Daoy (cell line): ENCODE measurements at regions not wholly inside any gene's neighbourhood (a gene's known extent, or its start where the extent isn't known, plus 50 kb on each side); places are given as distances from the start of the nearest gene placed in this dataset.

Experiments
- DNase-seq: peaks from one replicate; pipeline ENCODE4 v3.0.0-alpha.2; 2015; ENCODE audit warnings: low read depth

DNA sequence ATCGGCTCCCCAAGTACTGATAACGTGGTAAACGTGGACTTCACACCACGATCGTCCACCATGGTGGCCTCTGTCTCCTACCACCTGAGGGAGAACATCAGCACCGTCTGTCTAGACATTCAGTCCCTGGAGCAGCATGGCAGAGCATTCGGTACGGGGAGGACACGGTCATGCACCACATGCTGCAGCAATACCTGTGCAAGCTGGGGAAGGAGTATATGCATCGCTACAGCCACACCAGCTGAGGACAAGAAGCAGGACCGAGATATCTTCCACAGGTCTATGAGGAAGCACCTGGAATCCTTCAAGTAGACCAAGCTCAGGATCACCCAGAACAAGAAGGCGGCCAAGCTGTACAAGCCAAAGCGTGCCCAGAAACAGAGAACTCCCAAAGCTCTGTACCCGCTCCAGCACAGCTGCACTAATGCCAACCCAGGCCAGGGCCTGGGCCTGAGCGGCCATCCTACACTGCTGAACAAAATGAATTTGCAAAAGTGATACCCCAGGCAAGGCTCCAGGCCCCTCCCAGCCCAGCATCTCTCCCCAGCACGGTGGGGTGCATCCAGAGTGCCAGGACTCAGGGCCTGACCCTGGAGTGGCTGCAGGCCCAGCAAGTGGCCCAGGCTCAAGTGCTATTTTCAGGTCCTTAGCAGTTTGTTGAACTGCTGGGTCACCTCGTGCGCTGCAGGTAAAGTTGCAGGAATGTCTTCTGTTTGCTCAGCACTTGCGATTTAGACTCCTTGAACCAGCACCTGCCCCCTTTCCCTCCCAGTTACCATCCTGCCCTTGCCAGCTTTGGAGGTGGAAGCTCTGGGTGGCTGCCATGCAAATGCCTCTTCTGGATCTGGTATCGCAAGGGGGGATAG, 119.3 kb upstream of the SERPIND1 start:
- no peak for DNase-seq

DNA sequence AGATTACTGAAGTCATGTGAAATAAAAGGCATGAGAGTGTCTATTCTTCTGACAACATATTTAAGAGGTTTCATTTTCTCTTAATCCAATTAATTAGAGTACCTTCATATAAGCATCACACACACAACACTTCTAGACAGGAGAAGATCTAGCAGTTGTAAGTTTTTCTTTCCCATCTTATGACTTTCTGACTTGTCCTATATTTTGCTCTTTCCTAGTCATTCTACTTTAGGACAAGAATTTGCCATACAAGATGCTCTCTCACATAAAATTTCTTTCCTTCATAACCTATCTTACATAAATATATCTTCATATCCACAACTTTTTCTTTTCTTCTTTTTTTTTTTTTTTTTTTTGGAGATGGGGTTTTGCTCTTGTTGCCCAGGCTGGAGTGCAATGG, 118.3 kb upstream of the SERPIND1 start:
- no peak for DNase-seq

DNA sequence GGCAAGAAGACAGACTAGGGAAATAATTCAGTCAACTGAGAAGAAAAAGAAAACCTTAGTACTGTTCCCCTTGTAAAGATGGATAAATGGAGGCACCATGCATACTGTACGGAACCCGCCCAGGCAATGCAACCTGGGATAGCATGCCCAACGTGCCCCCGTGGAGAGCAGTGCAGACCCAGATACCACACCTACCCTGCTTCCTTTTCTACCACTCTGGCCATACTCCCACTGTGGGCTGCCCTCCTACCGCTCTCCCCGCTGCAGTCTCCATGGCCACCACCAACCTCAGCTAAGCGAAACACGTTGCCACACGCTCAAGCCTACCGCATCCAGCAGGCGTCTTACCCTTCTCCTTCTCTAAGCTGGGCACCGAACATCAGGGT, 117.4 kb upstream of the SERPIND1 start:
- DNase-seq: no peak

DNA sequence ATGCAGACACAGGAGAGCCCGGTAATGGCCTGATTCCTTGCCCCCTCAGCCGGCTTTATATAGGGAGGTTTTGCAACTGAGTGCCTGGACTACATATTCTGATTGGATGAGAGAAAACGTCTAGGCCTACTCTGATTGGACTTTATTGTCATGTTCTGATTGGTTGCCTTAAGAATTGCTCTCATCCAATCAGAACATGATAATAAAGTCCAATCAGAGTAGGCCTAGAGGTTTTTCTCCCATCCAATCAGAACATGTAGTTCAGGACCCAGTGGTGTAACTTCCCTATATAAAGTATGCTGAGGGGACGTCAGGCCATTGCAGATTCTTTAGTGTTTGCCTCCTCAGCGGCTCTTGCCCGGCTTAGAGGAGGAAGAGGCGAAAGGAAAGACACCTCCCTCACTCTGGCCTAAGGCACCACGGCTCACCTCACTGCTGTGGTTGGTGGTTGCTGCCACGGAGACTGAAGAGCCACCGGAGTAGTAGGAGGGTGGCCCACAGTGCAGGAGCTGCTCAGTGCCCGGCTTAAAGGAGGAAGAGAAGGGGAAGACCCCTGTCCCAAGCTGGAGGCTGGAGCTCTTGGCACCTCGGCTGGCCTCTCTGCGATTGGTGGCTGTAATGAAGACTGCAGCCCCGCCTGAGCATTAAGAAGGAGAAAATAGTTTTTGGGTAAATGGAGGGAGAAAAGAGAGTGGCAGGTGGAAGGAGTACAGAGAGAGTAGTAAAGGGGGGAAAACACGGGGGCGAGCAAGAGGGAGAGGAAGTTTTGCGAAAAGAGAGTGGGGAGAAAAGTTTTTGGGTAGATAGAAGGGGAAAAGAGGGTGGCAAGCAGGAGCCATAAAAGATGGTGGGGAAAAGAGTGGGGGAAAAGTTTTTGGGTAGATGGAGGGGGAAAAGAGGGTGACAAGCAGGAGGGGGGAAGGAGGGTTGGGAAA, 116.7 kb upstream of the SERPIND1 start:
- DNase-seq: peak; percentile 19
